CD1c-positive myeloid dendritic cell (primary cell): ENCODE measurements at regions not wholly inside any gene's neighbourhood (a gene's known extent, or its start where the extent isn't known, plus 50 kb on each side); places are given as distances from the start of the nearest gene placed in this dataset.
"Not testable (repeated sequence)": the region's sequence is repeated elsewhere in the genome, so short reads cannot be mapped to it uniquely, and the experiment has no call there.

Experiments
- DNase-seq: peaks from one replicate; pipeline ENCODE4 v3.0.0-alpha.2; 2016; ENCODE audit errors: extremely low spot score

GRCh38 chr1:105137543-105138457, 1388.1 kb downstream of the AMY1C start:
- DNase-seq: no peak

- DNase-seq: no peak
Measured at GRCh38 chr1:105138458-105138893, 1388.8 kb downstream of the AMY1C start.

GRCh38 chr1:105172788-105173187, 1423.1 kb downstream of the AMY1C start:
- DNase-seq: no peak

- DNase-seq: no peak
Measured at GRCh38 chr1:105180789-105181188, 1431.1 kb downstream of the AMY1C start.

- DNase-seq: no peak
Measured at GRCh38 chr1:105204836-105205371, 1455.2 kb downstream of the AMY1C start.

- DNase-seq: no peak
Measured at GRCh38 chr1:105208581-105208980, 1458.9 kb downstream of the AMY1C start.

- no peak for DNase-seq
Measured at GRCh38 chr1:105210747-105211146, 1461.0 kb downstream of the AMY1C start.

- no peak for DNase-seq
Measured at GRCh38 chr1:105231378-105231777, 1481.7 kb downstream of the AMY1C start.

GRCh38 chr1:105243411-105243810, 1493.7 kb downstream of the AMY1C start:
- DNase-seq: no peak

- no peak for DNase-seq
Measured at GRCh38 chr1:105243969-105244368, 1494.3 kb downstream of the AMY1C start.

GRCh38 chr1:105254906-105255305, 1505.2 kb downstream of the AMY1C start:
- no peak for DNase-seq

GRCh38 chr1:105260001-105260400, 1510.3 kb downstream of the AMY1C start:
- DNase-seq: no peak

GRCh38 chr1:105270966-105271365, 1521.3 kb downstream of the AMY1C start:
- DNase-seq: no peak

- DNase-seq: not testable (repeated sequence)
Measured at GRCh38 chr1:105272376-105272775, 1522.7 kb downstream of the AMY1C start.

- no peak for DNase-seq
Measured at GRCh38 chr1:105294838-105295237, 1545.1 kb downstream of the AMY1C start.

GRCh38 chr1:105310063-105310462, 1560.4 kb downstream of the AMY1C start:
- DNase-seq: no peak

- no peak for DNase-seq
Measured at GRCh38 chr1:105317976-105318375, 1568.3 kb downstream of the AMY1C start.

GRCh38 chr1:105326886-105327285, 1577.2 kb downstream of the AMY1C start:
- DNase-seq: no peak

GRCh38 chr1:105337420-105337819, 1587.7 kb downstream of the AMY1C start:
- DNase-seq: no peak

GRCh38 chr1:105343317-105343716, 1593.6 kb downstream of the AMY1C start:
- DNase-seq: no peak

- no peak for DNase-seq
Measured at GRCh38 chr1:105359457-105359856, 1609.8 kb downstream of the AMY1C start.

- no peak for DNase-seq
Measured at GRCh38 chr1:105362438-105362837, 1612.7 kb downstream of the AMY1C start.

- DNase-seq: no peak
Measured at GRCh38 chr1:105368446-105368845, 1618.7 kb downstream of the AMY1C start.
